ENCODE measurements at regions not wholly inside any gene's neighbourhood (a gene's known extent, or its start where the extent isn't known, plus 50 kb on each side); places are given as distances from the start of the nearest gene placed in this dataset.

DNA sequence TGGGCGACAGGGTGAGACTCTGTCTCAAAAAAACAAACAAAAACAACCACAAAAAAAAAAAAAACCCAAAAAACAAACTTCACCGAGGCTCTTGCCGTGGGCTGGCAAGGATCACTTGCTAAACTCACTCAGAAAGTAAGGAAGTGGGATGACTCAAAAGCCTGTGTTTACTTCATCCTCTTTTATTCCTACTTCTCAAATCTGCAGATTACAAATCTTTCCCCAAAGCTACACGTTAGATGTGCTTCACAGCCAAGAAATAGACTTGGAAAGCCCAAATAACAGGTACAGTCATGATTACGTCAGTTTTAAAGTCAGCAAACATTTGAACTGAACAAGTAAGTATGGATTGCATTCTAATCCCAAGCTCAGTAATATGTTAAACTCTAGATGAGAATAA lies 359.3 kb downstream of the ADGRL2 start:
- H3K27ac ChIP-seq (ENCODE audit: low read depth, low read length), result no peak overlapping the region

DNA sequence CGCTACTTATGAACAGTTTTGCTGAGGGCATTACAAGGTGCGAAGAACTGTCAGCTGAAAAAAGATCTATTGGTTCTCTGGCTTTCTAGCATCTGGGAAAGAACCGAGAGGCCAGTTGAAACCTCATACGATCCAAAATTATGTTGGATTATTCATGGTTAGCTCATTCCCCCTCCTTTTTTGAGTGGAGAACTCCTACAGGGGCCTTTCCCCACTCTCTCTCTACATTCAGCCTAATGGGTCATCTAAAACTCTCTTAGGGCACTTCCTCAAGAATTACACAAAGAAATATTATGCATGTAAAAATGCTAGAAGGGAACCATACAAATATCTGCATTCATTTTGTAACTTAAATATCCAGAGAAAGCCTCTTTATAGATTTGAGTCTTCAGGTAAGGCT lies 358.2 kb downstream of the ADGRL2 start:
- Histone ChIP-seq H2AFZ (ENCODE audit: low read length, unreplicated experiment) (no peak overlapping the region), H3K4me3 (ENCODE audit: low read depth, low read length) (no peak overlapping the region), H3K79me2 (ENCODE audit: control insufficient read depth, insufficient read depth, low read length, unreplicated experiment) (no peaks in the 10 kb centered on the region), H3K27ac (ENCODE audit: low read depth, low read length) (no peak overlapping the region), H3K36me3 (ENCODE audit: insufficient read depth, low read length) (no peaks in the 10 kb centered on the region), H3K4me1 (ENCODE audit: control insufficient read depth, insufficient read depth, low read length, unreplicated experiment) (peaks cover 6% of the 10 kb centered on the region), H3K27me3 (ENCODE audit: insufficient read depth, low read length) (no peaks in the 10 kb centered on the region)

More for the DNA sequence above, 359.3 kb downstream of the ADGRL2 start:
- Histone ChIP-seq H2AFZ (ENCODE audit: low read length, unreplicated experiment) (no peak overlapping the region), H3K79me2 (ENCODE audit: control insufficient read depth, insufficient read depth, low read length, unreplicated experiment) (no peaks in the 10 kb centered on the region), H3K36me3 (ENCODE audit: insufficient read depth, low read length) (no peaks in the 10 kb centered on the region), H3K4me3 (ENCODE audit: low read depth, low read length) (no peak overlapping the region), H3K4me1 (ENCODE audit: control insufficient read depth, insufficient read depth, low read length, unreplicated experiment) (peaks cover 6% of the 10 kb centered on the region), H3K27me3 (ENCODE audit: insufficient read depth, low read length) (no peaks in the 10 kb centered on the region)

DNA sequence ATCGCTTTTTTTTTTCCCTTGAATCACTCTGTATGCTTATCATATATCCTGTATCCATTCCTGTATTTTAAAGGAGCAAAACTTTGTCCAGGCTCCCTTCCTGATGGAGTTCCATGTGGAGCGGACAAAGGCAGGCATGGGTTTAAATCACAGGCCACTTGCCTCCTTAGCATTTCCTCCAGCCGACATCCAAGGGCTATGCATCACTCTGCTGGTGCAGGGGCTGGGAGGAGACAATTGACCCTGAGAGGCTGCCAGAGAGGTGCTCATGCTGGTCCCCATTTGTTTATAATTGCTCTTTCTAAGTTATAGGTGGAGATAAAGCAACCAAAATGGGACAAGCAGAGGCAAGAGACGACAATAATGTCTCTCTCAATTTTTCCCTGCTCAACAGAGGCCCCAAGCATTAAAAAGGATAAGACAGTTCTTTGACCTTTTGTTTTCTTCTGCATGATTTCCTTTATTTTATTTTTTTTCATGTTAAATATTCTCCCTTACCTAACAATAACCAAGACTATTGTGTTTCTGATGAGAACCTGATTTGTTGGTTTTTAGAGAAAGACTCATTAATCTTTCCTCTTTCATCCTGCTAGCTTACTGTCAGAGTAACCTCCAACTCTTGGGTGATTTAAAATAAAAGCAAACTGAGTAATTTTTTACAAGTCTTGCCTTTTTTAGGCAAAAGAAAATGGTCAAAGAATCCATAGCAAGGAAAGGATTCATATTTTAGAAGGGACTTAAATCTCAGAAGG lies 353.7 kb downstream of the ADGRL2 start:
- Histone ChIP-seq H3K79me2 (ENCODE audit: control insufficient read depth, insufficient read depth, low read length, unreplicated experiment) (no peaks in the 10 kb centered on the region), H3K36me3 (ENCODE audit: insufficient read depth, low read length) (no peaks in the 10 kb centered on the region), H3K4me3 (ENCODE audit: low read depth, low read length) (no peak overlapping the region), H2AFZ (ENCODE audit: low read length, unreplicated experiment) (no peak overlapping the region), H3K4me1 (ENCODE audit: control insufficient read depth, insufficient read depth, low read length, unreplicated experiment) (no peaks in the 10 kb centered on the region), H3K27ac (ENCODE audit: low read depth, low read length) (no peak overlapping the region), H3K27me3 (ENCODE audit: insufficient read depth, low read length) (no peaks in the 10 kb centered on the region)

GRCh38 chr1:82153752-82154151 lies 353.0 kb downstream of the ADGRL2 start:
- no peaks in the 10 kb centered on the region for H3K36me3 ChIP-seq (ENCODE audit: insufficient read depth, low read length)
- no peak overlapping the region for H3K4me3 ChIP-seq (ENCODE audit: low read depth, low read length)
- H2AFZ ChIP-seq (ENCODE audit: low read length, unreplicated experiment), result no peak overlapping the region
- H3K27me3 ChIP-seq (ENCODE audit: insufficient read depth, low read length), result no peaks in the 10 kb centered on the region
- H3K4me1 ChIP-seq (ENCODE audit: control insufficient read depth, insufficient read depth, low read length, unreplicated experiment), result no peaks in the 10 kb centered on the region
- H3K79me2 ChIP-seq (ENCODE audit: control insufficient read depth, insufficient read depth, low read length, unreplicated experiment), result no peaks in the 10 kb centered on the region
- no peak overlapping the region for H3K27ac ChIP-seq (ENCODE audit: low read depth, low read length)

GRCh38 chr1:82153272-82153629 lies 352.5 kb downstream of the ADGRL2 start:
- no peaks in the 10 kb centered on the region for H3K27me3 ChIP-seq (ENCODE audit: insufficient read depth, low read length)
- H3K27ac ChIP-seq (ENCODE audit: low read depth, low read length), result no peak overlapping the region
- H2AFZ ChIP-seq (ENCODE audit: low read length, unreplicated experiment), result no peak overlapping the region
- no peaks in the 10 kb centered on the region for H3K36me3 ChIP-seq (ENCODE audit: insufficient read depth, low read length)
- no peak overlapping the region for H3K4me3 ChIP-seq (ENCODE audit: low read depth, low read length)
- H3K4me1 ChIP-seq (ENCODE audit: control insufficient read depth, insufficient read depth, low read length, unreplicated experiment), result no peaks in the 10 kb centered on the region
- no peaks in the 10 kb centered on the region for H3K79me2 ChIP-seq (ENCODE audit: control insufficient read depth, insufficient read depth, low read length, unreplicated experiment)

DNA sequence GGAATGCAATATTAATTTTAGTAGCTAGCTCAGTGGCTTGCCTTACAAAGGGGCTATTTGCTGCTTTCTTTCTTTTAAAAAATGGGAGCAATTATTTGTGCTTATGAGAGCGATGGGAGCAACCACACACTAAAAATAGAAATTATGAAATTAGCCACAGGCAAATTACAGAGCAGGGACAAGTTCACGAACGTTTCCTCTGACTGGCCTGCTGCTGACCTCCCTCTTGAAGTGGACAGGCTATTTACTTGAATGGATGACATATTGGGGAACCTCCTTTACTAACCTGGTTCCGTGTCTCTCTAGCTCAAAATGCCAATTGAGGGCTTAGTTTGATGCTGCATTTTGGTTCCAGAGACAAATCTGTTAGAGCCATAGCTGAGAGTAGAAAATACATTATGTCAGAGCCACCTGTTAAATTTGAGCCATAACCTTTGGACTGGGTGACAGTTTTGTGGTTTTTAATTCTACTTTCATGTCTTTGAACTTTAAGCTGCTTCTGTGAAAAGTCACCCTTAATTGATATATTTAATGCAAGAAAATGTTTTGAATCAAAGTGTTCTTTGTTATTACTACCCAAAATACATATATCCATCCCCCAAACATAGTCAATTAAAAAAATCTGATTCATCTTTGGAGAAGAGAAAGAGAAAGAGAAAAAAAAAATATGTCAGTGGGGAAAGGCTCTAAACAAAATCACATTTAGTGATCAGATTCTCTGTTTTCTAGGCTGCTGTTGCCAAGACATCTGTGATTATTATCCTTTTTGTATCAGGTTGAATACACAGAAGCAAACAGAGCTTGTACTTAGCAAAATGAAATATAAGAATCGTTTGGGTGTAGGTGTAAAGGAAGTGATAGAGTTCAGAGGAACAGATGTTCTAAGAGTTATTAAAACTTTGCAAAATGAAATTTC lies 351.9 kb downstream of the ADGRL2 start:
- no peak overlapping the region for H3K4me3 ChIP-seq (ENCODE audit: low read depth, low read length)
- no peaks in the 10 kb centered on the region for H3K27me3 ChIP-seq (ENCODE audit: insufficient read depth, low read length)
- H3K36me3 ChIP-seq (ENCODE audit: insufficient read depth, low read length), result no peaks in the 10 kb centered on the region
- no peaks in the 10 kb centered on the region for H3K79me2 ChIP-seq (ENCODE audit: control insufficient read depth, insufficient read depth, low read length, unreplicated experiment)
- H3K27ac ChIP-seq (ENCODE audit: low read depth, low read length), result no peak overlapping the region
- H3K4me1 ChIP-seq (ENCODE audit: control insufficient read depth, insufficient read depth, low read length, unreplicated experiment), result no peaks in the 10 kb centered on the region
- no peak overlapping the region for H2AFZ ChIP-seq (ENCODE audit: low read length, unreplicated experiment)

GRCh38 chr1:82145656-82146055 lies 344.9 kb downstream of the ADGRL2 start:
- Histone ChIP-seq H2AFZ (ENCODE audit: low read length, unreplicated experiment) (no peak overlapping the region), H3K4me1 (ENCODE audit: control insufficient read depth, insufficient read depth, low read length, unreplicated experiment) (no peaks in the 10 kb centered on the region), H3K79me2 (ENCODE audit: control insufficient read depth, insufficient read depth, low read length, unreplicated experiment) (no peaks in the 10 kb centered on the region), H3K27ac (ENCODE audit: low read depth, low read length) (no peak overlapping the region), H3K4me3 (ENCODE audit: low read depth, low read length) (no peak overlapping the region), H3K27me3 (ENCODE audit: insufficient read depth, low read length) (no peaks in the 10 kb centered on the region), H3K36me3 (ENCODE audit: insufficient read depth, low read length) (no peaks in the 10 kb centered on the region)

- Histone ChIP-seq H3K27me3 (ENCODE audit: insufficient read depth, low read length) (no peaks in the 10 kb centered on the region), H3K4me1 (ENCODE audit: control insufficient read depth, insufficient read depth, low read length, unreplicated experiment) (no peaks in the 10 kb centered on the region), H3K36me3 (ENCODE audit: insufficient read depth, low read length) (no peaks in the 10 kb centered on the region), H3K79me2 (ENCODE audit: control insufficient read depth, insufficient read depth, low read length, unreplicated experiment) (no peaks in the 10 kb centered on the region), H3K27ac (ENCODE audit: low read depth, low read length) (no peak overlapping the region), H2AFZ (ENCODE audit: low read length, unreplicated experiment) (no peak overlapping the region), H3K4me3 (ENCODE audit: low read depth, low read length) (no peak overlapping the region)
These were observed 342.5 kb downstream of the ADGRL2 start for GRCh38 chr1:82143108-82143833.

- Histone ChIP-seq H2AFZ (ENCODE audit: low read length, unreplicated experiment) (no peak overlapping the region), H3K27me3 (ENCODE audit: insufficient read depth, low read length) (no peaks in the 10 kb centered on the region), H3K4me3 (ENCODE audit: low read depth, low read length) (no peak overlapping the region)
These were observed 340.7 kb downstream of the ADGRL2 start for GRCh38 chr1:82141390-82141789.

DNA sequence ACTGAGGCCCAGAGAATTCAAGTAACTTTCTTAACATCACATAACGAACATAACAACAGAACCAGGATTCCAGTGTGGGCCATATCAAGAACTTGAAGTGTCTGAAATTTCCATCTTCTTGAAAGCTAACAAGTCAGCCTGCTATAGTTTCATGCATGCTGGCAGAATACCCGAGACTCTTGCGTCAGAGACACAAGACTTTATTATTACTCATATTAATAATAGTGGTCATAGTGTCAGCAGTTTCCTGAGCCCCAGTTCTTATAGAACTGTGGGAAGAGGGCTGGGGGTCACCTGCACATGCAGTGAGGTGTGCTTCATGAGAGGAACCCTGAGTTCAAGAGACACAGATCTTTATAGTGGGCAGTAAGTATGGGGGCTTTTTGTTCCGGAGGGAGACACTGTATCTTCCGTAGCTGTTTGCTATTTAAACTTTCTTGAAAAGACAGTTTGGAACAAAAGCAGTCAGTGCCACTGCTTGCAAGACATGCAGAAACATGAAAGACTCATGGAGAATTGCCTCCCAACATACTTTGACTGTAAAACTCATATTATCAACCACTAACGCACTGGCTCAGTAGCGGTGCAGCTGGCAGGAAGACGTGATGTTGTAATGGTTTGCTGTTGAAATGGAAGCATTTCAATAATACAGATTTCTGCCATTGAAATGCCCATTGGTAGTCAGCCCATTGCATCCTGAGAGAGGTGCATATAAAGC lies 339.2 kb downstream of the ADGRL2 start:
- H2AFZ ChIP-seq (ENCODE audit: low read length, unreplicated experiment), result no peak overlapping the region
- no peaks in the 10 kb centered on the region for H3K4me1 ChIP-seq (ENCODE audit: control insufficient read depth, insufficient read depth, low read length, unreplicated experiment)
- no peaks in the 10 kb centered on the region for H3K79me2 ChIP-seq (ENCODE audit: control insufficient read depth, insufficient read depth, low read length, unreplicated experiment)
- H3K27ac ChIP-seq (ENCODE audit: low read depth, low read length), result no peak overlapping the region
- H3K4me3 ChIP-seq (ENCODE audit: low read depth, low read length), result no peak overlapping the region
- no peaks in the 10 kb centered on the region for H3K36me3 ChIP-seq (ENCODE audit: insufficient read depth, low read length)
- H3K27me3 ChIP-seq (ENCODE audit: insufficient read depth, low read length), result no peaks in the 10 kb centered on the region

More at GRCh38 chr1:82141390-82141789, 340.7 kb downstream of the ADGRL2 start:
- Histone ChIP-seq H3K79me2 (ENCODE audit: control insufficient read depth, insufficient read depth, low read length, unreplicated experiment) (no peaks in the 10 kb centered on the region), H3K27ac (ENCODE audit: low read depth, low read length) (no peak overlapping the region), H3K4me1 (ENCODE audit: control insufficient read depth, insufficient read depth, low read length, unreplicated experiment) (no peaks in the 10 kb centered on the region), H3K36me3 (ENCODE audit: insufficient read depth, low read length) (no peaks in the 10 kb centered on the region)

Measured in ACC112 (cell line).